Activated CD8-positive, alpha-beta memory T cell treated with anti-CD3 and anti-CD28 coated beads, Interleukin-2, amount 50 U/mL, for 24 hours (primary cell): ENCODE measurements at regions not wholly inside any gene's neighbourhood (a gene's known extent, or its start where the extent isn't known, plus 50 kb on each side); places are given as distances from the start of the nearest gene placed in this dataset.
"Not testable (repeated sequence)": the region's sequence is repeated elsewhere in the genome, so short reads cannot be mapped to it uniquely, and the experiment has no call there.

Source experiments
- DNase-seq: peaks from one replicate; pipeline ENCODE4 v3.0.0-alpha.2; 2020; ENCODE audit errors: extremely low read depth

- not testable (repeated sequence) for DNase-seq
Observed at GRCh38 chr9:74424488-74424887, 72.6 kb upstream of the RORB start.

GRCh38 chr9:74431467-74431866 is 65.7 kb upstream of the RORB start:
- no peak for DNase-seq

- no peak for DNase-seq
Observed at GRCh38 chr9:74443036-74443750, 53.9 kb upstream of the RORB start.

- DNase-seq: no peak
Observed at GRCh38 chr9:74444369-74444768, 52.8 kb upstream of the RORB start.
